GM18505 (cell line): ENCODE measurements at regions not wholly inside any gene's neighbourhood (a gene's known extent, or its start where the extent isn't known, plus 50 kb on each side); places are given as distances from the start of the nearest gene placed in this dataset.
"Not testable (repeated sequence)": the region's sequence is repeated elsewhere in the genome, so short reads cannot be mapped to it uniquely, and the experiment has no call there.

Experiments
- ATAC-seq: cut with Tn5 transposase; IDR thresholded peaks from one replicate; pipeline ENCODE4 v1.9.1; 2021; ENCODE audit not compliant: unreplicated experiment
- POLR2A ChIP-seq: IDR thresholded peaks from 4 replicates; pipeline ENCODE4 v1.6.1; 2011; ENCODE audit warnings: borderline replicate concordance; ENCODE audit not compliant: insufficient read depth, insufficient read length; ENCODE audit errors: extremely low read depth

- TF ChIP-seq POLR2A = no peak
- ATAC-seq = no peak
These were observed 1063.1 kb downstream of the BCL11B start for GRCh38 chr14:98208943-98209342.

- ATAC-seq = no peak
- no peak for TF ChIP-seq POLR2A
These were observed 1061.8 kb downstream of the BCL11B start for GRCh38 chr14:98210045-98210672.

- TF ChIP-seq POLR2A = no peak
These were observed 1054.5 kb downstream of the BCL11B start for GRCh38 chr14:98217530-98217929.

GRCh38 chr14:98218218-98218617 lies 1053.8 kb downstream of the BCL11B start:
- ATAC-seq = no peak
- no peak for TF ChIP-seq POLR2A

More at GRCh38 chr14:98217530-98217929, 1054.5 kb downstream of the BCL11B start:
- ATAC-seq = no peak

GRCh38 chr14:98219638-98220037 lies 1052.4 kb downstream of the BCL11B start:
- ATAC-seq = no peak
- TF ChIP-seq POLR2A = no peak

- no peak for TF ChIP-seq POLR2A
- no peak for ATAC-seq
These were observed 1048.9 kb downstream of the BCL11B start for GRCh38 chr14:98223106-98223505.

- ATAC-seq = not testable (repeated sequence)
These were observed 1048.3 kb downstream of the BCL11B start for GRCh38 chr14:98223710-98224109.

- ATAC-seq = no peak
These were observed 1045.6 kb downstream of the BCL11B start for GRCh38 chr14:98226411-98226810.

GRCh38 chr14:98227000-98227726 lies 1044.8 kb downstream of the BCL11B start:
- no peak for TF ChIP-seq POLR2A
- no peak for ATAC-seq

More at GRCh38 chr14:98226411-98226810, 1045.6 kb downstream of the BCL11B start:
- TF ChIP-seq POLR2A = no peak

- TF ChIP-seq POLR2A = no peak
These were observed 1044.3 kb downstream of the BCL11B start for GRCh38 chr14:98227727-98228111.

GRCh38 chr14:98229656-98230366 lies 1042.2 kb downstream of the BCL11B start:
- no peak for ATAC-seq
- TF ChIP-seq POLR2A = no peak

More at GRCh38 chr14:98227727-98228111, 1044.3 kb downstream of the BCL11B start:
- ATAC-seq = no peak

GRCh38 chr14:98230411-98230810 lies 1041.6 kb downstream of the BCL11B start:
- ATAC-seq = no peak
- TF ChIP-seq POLR2A = no peak

GRCh38 chr14:98231210-98231609 lies 1040.8 kb downstream of the BCL11B start:
- no peak for ATAC-seq
- TF ChIP-seq POLR2A = no peak

GRCh38 chr14:98233656-98234055 lies 1038.3 kb downstream of the BCL11B start:
- no peak for TF ChIP-seq POLR2A
- ATAC-seq = no peak
